ENCODE measurements at regions not wholly inside any gene's neighbourhood (a gene's known extent, or its start where the extent isn't known, plus 50 kb on each side); places are given as distances from the start of the nearest gene placed in this dataset.

DNA sequence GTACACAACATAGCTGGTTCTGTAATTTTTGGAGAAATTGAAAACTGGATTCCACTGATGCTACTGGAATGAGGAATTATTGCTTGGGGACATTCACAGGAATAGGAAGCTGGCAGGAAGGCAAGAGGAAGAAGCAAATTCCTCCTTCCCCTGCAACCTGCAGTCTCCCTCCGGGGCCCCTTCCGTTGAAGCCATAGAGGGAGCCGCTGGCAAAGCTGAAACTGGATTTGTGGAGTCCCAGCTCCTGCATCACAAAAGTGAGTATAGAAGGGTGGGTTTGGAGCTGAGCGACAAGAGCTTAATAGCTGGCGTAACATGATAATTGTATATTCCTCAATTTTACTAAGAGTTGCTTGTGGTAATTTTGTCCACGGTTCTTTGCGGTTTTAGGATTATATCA is 190.8 kb downstream of the ADRA2A start:
- intact Hi-C loops (cut with DNase I): loop anchor here in 1 of 4 donors (5.0 kb wide), 1 partner anchor 190 kb away; the partner anchor contains the start of gene ADRA2A
- no peak overlapping the region for H3K4me3 ChIP-seq
- H3K27ac ChIP-seq: no peak overlapping the region
- H3K36me3 ChIP-seq: no peaks in the 10 kb centered on the region
- no peaks in the 10 kb centered on the region for H3K4me1 ChIP-seq (ENCODE audit: insufficient read depth)
- H3K9me3 ChIP-seq: no peaks in the 10 kb centered on the region
- TF ChIP-seq CTCF (IDR thresholded peaks at IDR 0.05) (no peak), POLR2A (IDR thresholded peaks at IDR 0.05) (no peak), EP300 (IDR thresholded peaks at IDR 0.05) (no peak)
- no peak for DNase-seq
- H3K27me3 ChIP-seq: no peaks in the 10 kb centered on the region
- WGBS, 3 donors: 79 to 83% (median 79%) methylated on average over 7 of the region's 7 CpGs

DNA sequence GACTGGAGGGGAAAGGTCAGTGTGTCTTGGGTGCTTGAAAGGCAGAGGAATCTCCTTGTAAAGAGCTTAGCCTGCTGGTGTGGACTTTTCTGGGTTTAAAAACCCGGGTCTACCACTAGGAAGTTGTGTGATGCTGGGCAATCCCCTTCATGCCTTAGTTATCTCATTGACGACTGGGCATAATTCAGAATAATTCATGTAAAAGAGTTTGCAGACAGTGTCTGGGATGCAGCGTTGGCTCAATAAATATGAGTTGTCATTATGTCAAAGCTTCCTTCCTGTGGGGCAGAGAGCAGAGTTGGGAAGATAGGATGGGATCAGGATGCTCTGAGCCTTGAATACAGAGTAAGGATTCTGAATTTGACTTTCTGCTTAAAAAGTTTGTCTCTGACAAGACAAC is 196.4 kb downstream of the ADRA2A start:
- DNase-seq: no peak

DNA sequence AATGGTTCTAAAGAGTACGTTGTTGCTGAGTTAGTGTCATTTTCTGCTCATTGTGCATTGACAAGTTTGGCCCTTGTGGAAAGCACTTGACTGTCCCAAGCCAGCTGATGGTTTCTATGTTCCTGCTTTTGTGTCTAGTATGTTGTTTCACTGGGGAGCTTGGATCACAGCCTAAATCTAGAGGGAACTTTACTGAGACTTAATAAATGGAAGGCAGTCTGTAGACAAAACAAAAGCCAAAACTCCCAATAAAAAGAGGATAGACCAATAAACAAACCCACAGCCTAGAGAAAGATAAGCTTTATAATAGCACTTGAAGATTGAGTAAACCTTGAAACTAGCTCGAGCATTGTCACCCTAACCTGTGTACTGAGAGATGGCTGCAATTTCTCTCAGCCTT is 196.8 kb downstream of the ADRA2A start:
- Histone ChIP-seq H3K36me3 (no peaks in the 10 kb centered on the region), H3K27ac (no peak overlapping the region), H3K4me1 (ENCODE audit: insufficient read depth) (no peaks in the 10 kb centered on the region), H3K27me3 (no peaks in the 10 kb centered on the region), H3K4me3 (no peak overlapping the region), H3K9me3 (no peaks in the 10 kb centered on the region)
- intact Hi-C loops (cut with DNase I): no loop called here
- 11 to 43% (median 13%) methylated on average over 2 of the region's 2 CpGs for WGBS, 3 donors
- no peak for DNase-seq
- no peak for TF ChIP-seq POLR2A (IDR thresholded peaks at IDR 0.05)
- TF ChIP-seq EP300 (IDR thresholded peaks at IDR 0.05): no peak
- no peak for TF ChIP-seq CTCF (IDR thresholded peaks at IDR 0.05)

More for the DNA sequence above, 196.4 kb downstream of the ADRA2A start:
- intact Hi-C loops (cut with DNase I): no loop called here
- no peaks in the 10 kb centered on the region for H3K4me1 ChIP-seq (ENCODE audit: insufficient read depth)
- H3K27me3 ChIP-seq: no peaks in the 10 kb centered on the region
- TF ChIP-seq EP300 (IDR thresholded peaks at IDR 0.05) (no peak), CTCF (IDR thresholded peaks at IDR 0.05) (no peak), POLR2A (IDR thresholded peaks at IDR 0.05) (no peak)
- no peak overlapping the region for H3K27ac ChIP-seq
- no peaks in the 10 kb centered on the region for H3K36me3 ChIP-seq
- H3K4me3 ChIP-seq: no peak overlapping the region
- no peaks in the 10 kb centered on the region for H3K9me3 ChIP-seq
- WGBS, 3 donors: 26 to 32% (median 28%) methylated on average over 3 of the region's 3 CpGs

- no peak for DNase-seq
- H3K4me1 ChIP-seq (ENCODE audit: insufficient read depth): no peaks in the 10 kb centered on the region
- H3K9me3 ChIP-seq: no peaks in the 10 kb centered on the region
- no peaks in the 10 kb centered on the region for H3K36me3 ChIP-seq
- no peak overlapping the region for H3K27ac ChIP-seq
- H3K4me3 ChIP-seq: no peak overlapping the region
- intact Hi-C loops (cut with DNase I): no loop called here
- TF ChIP-seq EP300 (IDR thresholded peaks at IDR 0.05) (no peak), POLR2A (IDR thresholded peaks at IDR 0.05) (no peak), CTCF (IDR thresholded peaks at IDR 0.05) (no peak)
- no peaks in the 10 kb centered on the region for H3K27me3 ChIP-seq
- 48 to 58% (median 52%) methylated on average over 1 of the region's 1 CpG for WGBS, 3 donors
Measured at GRCh38 chr10:111275091-111275490, 198.3 kb downstream of the ADRA2A start.
